NCI-H2196 (cell line): ENCODE measurements at regions not wholly inside any gene's neighbourhood (a gene's known extent, or its start where the extent isn't known, plus 50 kb on each side); places are given as distances from the start of the nearest gene placed in this dataset.

Experiments
- DNase-seq: peaks from one replicate; lab custom pipeline; 2025; ENCODE audit not compliant: unreplicated experiment; lab: John Stamatoyannopoulos, UW

DNA sequence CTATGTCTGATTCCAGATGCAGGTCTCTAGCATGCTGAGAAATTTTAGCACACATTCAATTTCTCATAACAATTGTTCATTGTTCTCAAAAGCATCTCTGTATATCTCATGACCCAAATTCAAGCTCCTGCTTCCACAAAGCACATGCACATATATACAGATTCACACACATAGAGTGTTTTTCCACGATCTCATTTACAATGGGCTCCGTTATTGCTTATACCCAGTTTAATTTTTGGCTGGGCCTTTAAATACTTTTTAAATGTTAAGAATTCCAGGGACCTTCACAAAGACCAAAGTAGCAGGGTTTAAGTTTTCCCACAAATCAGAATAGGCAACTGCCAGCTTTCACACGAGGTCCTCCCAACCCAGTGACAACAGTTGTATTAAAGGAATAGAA lies 333.5 kb upstream of the SEMA6D start:
- DNase-seq = no peak

- no peak for DNase-seq
Observed at GRCh38 chr15:47384341-47384740, 333.0 kb upstream of the SEMA6D start.

DNA sequence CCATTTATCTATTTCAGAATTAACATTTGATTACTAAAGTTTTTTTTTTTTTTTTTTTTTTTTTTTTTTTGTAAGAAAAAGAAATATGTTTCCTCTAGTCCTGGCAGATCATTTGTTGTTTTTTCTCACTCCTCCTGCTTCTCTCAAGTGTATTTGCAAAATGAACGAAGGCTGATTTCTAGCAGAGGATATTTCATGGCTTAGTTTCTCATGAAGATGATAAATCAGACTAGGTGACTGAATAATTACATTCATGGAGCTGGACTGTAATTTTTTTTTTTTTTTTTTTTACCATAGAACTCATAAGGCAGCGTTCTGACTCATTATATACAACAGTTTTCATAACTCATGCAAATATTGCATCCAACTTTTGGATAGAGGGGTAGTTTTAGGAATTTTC lies 332.5 kb upstream of the SEMA6D start:
- no peak for DNase-seq

- DNase-seq = no peak
Observed at GRCh38 chr15:47386459-47386858, 330.8 kb upstream of the SEMA6D start.

DNA sequence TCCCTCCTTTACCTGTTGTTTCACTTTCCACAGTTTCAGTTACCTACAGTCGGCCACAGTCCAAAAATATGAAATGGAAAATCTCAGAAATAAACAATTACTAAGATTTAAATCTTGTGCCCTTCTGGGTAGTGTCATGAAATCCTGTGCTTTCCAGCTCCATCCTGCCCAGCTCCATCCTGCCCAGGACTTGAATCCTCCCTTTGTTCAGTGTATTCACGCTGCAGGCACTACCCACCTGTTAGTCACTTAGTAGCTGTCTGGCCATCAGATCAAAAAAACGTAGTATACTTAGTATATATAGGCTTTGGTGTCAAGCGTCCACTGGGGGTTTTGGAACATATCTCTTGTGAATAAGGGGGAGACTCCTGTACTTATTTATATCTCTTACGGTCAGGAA lies 329.0 kb upstream of the SEMA6D start:
- DNase-seq = no peak

DNA sequence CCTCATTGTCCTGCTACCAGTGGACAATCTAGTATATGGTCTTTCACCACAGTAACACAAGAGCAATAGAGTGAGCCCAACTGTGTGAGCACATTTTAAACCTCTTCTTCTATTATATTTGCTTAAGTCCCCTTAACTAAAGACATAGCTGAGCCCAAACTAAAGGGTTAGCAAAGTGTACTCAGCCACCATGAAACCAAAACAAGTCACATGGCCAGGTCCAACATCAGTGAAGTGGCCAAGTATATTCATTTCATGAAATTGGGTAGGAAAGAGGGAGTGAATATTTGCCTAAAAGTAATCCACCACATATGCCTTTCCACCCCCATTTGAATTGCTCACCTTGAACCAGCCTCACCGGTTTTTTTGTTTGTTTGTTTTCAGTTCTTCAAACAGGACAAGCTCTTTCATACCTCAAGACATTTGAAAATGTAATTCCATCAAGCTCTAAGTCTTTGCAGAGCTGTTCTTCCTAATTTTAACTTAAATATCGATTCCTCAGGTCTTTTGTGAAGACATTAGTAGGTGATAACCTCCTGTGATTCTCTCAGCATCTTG lies 327.0 kb upstream of the SEMA6D start:
- no peak for DNase-seq

- DNase-seq = no peak
Observed at GRCh38 chr15:47394286-47394809, 323.0 kb upstream of the SEMA6D start.

GRCh38 chr15:47395076-47395475 lies 322.2 kb upstream of the SEMA6D start:
- no peak for DNase-seq

DNA sequence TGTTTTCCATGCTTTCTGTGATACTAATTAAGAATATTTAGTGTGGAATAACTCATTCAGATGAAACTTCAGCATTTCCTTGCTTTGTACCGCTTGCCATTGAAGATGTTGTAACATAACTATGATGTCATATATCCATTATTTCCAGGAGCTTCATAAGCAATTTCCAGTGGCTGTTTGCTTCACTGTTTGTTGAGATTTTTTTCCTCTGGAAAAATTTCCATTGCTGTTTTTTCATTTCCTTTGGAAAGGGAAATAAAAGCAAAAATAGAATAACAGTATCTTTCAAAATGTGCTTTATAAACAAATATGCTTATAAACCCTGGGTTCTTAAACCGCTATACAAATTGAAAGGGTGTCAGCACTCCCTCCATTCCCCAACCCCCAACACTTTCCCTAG lies 319.6 kb upstream of the SEMA6D start:
- DNase-seq = no peak

DNA sequence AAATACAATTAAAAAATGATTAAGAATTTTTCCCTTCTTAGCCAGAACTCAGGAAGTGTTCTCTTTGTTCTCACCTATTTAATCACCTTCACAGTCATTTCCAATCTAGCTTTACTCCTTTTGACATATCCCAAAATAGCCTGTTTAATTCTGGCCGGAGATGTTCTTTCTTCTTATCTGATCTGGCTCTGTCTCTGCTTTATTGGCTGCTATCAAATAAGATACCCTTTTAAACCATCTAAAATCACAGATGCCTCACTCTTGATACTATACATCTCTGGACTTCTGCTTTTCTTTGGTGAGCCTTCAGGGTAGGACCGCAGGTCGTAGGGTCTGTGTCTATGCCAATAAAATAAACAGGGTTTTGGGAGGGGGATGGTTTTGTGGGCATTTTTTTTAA lies 319.2 kb upstream of the SEMA6D start:
- no peak for DNase-seq

DNA sequence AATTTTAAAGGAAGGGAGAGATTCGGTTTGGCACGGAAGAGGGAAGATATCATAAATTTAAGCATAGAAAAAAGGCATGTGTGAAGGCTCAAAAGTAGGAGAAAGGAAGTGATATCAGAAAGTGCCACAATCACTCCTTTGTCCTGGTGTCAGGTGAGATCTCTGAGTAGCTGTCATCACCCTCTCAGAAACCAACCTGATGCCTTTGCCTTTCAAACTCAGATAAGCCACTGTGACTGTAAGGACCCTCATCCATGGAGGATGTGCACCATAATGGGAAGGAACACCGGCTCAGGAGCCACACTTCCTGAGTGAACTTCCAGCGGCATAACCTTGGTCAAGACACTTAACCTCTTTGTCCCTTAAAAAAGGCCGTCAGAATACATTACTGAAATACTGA lies 318.7 kb upstream of the SEMA6D start:
- no peak for DNase-seq

GRCh38 chr15:47399100-47399499 lies 318.2 kb upstream of the SEMA6D start:
- no peak for DNase-seq

DNA sequence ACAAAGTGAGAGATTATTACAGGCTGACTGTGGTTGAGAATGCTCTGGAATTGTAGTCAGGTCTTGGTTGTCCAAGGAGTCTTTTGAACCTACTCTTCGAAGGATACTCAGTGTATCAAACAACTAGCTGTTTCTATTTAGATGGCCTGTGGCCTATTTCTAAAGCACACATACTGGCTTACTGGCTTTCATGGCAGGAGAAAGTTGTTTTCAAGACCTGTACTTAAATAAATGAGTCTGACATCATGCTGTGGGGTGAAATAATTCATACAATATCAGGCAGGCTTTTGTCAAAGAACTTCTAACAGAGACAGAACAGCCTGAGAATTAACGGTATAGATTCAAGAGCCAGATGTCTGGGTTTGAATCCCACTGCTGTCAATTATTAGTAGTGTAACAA lies 316.7 kb upstream of the SEMA6D start:
- no peak for DNase-seq

DNA sequence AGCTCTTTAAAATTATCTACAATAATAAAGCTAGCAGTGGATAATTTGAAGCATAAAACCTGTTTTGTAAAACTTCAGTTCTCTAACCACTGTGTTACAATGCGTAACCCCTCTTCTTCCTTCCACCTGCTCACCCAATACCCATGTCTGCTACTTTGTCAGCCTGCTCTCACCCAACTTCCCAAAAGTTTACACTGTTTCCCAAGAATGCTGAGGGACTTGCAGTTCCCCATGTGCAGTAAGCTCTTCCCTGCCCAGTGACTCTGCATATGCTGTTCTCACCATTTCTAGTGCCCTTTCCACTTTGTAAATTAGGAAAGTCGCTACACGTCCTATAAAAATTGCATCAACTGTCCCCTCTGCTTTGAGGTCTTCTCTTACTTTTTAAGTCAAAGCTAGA lies 315.9 kb upstream of the SEMA6D start:
- DNase-seq = no peak

- no peak for DNase-seq
Observed at GRCh38 chr15:47402829-47403228, 314.5 kb upstream of the SEMA6D start.

- DNase-seq = no peak
Observed at GRCh38 chr15:47404877-47405276, 312.4 kb upstream of the SEMA6D start.

DNA sequence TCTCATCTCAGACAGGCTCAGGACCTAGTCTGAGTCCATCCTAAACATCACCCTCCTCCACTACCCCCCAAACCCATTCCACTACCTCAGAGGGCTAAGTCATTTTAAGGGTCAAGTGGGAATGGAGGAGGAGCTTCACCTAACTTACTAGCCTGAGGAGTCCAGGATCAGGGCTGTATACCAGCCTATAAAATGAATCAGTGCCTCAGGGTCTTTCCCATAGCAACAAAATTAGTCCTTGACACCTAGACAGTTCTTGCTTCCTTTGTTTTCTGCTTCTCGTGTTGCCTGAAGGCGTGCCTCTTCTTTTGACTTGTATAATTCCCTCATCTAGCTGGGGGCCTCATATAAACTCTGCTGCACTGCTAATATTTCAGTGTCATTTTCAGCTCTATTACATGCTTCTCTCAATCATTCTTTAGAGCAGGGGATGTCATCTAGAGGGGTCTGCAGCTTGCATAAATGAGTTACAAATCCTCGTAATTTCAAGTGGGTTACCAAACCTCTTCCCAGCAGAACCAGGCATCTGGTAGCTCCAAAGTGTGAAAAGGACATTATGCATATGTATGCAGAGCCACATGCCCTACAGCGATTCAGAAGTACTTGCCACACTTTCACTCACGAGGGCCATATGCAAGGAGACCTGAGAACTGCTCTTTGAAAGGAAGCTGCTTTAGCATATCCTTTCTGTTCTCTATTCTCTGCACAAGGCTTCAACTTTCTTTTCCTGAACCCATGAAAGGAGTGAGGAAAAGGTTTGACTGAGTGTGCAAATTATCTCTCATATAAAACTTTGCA lies 311.7 kb upstream of the SEMA6D start:
- no peak for DNase-seq

DNA sequence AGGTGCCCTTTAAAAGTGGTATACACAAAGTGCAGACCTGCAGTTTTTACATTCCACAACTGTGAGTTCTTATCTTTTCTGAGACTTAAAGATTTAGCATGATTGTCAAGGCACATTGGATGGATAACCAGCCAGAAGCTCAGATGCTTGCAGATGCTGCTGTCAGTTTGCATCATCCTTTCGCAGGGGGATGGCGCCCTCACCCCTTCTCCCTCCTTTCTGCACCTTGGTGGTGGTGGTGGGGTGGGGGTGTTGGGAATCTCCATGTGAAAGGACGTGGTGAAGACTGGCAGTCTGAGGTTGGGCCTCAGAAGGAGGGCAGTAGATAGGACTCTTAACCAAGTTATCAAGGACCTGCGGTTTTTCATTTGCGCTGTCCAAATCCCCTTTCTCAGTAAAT lies 309.6 kb upstream of the SEMA6D start:
- no peak for DNase-seq

- DNase-seq = no peak
Observed at GRCh38 chr15:47409038-47409437, 308.3 kb upstream of the SEMA6D start.

DNA sequence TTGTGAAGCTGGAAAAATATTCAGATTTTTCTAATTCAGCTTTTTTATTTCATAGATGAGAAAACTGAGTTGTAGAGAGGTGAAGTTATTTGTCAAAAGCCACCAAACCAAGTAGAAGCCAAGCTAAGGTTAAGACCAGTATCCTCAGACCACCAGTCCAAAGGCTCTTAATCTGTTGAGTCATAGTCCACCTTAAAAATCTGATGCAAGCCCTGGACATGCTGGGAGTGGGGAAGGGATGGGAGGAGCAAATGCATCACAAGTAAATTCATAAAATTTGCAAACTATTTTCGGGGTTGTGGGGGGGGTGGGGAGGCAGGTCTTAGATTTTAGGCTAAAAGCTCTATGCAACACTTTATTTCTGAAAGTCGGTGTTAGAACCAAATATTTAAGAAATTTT lies 307.7 kb upstream of the SEMA6D start:
- DNase-seq = no peak

DNA sequence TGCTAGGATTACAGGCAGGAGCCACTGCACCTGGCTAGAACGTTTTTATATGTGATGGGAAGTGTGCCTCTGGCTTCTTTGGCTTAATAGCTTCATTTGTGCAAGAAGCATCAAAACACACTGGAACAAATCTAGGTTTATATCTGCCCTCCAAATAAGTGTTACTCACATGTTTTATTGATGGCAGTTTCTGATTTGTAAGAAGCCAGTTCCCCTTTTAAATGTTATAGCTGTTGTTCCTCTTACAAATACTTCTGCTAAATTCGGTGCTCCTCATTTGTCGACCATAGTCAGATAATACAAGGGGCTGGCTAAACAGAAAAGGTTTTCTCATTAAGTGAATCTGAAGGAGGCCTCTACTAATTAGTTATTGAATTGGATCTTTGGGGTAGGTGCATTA lies 307.1 kb upstream of the SEMA6D start:
- DNase-seq = no peak

DNA sequence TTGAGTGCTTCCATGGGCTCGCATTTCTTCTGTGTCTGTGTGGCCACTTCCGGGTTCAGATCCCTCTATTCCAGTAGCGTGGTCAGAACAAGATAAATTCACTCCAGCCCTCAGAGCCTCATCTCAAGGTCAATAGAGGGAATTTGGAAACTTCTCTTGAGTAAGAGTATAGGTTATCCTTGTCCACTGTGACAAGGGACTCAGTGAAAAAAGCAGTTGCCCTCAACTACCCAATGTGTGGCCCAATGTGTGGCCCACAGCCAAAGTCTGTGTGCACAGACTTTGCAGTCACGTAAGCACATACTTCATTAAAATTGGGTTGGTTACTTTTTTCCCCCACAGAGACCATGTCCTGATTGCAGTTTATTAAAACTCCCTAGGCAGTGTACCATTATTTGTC lies 305.6 kb upstream of the SEMA6D start:
- no peak for DNase-seq

DNA sequence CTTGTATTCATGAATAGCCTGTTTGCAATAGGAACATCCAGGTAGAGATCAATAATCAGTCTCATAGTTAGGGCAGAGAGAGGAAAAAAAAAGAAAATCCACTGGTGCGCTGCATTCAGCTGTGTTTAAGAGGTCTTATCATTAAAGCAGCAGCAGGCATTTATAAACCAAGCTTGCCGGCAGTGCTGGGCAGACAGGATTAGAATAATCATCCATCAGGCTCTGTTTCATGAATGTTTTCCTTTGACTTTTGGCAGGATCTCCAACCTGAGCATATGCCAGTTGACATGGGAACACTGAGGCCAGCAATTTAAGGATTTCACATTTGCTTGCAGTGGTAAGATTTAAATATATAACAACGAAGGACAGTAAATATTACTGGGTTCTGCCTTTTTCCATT lies 305.2 kb upstream of the SEMA6D start:
- DNase-seq = no peak
